ENCODE measurements at regions not wholly inside any gene's neighbourhood (a gene's known extent, or its start where the extent isn't known, plus 50 kb on each side); places are given as distances from the start of the nearest gene placed in this dataset.

GRCh38 chr4:119697887-119698393 lies 69.3 kb upstream of the PDE5A start:
- H3K4me3 ChIP-seq (replicated peaks in 1 of 3; ENCODE audit: insufficient read depth in 1 of 3, low read depth in 2 of 3, low read length in 3 of 3), result no peak overlapping the region
- ChIA-PET CTCF (ENCODE audit: low intra/inter-chr PET ratio, low total read pairs) (no interaction called here), POLR2A (no interaction called here)
- FAIRE-seq, result no peak
- H3K9ac ChIP-seq (ENCODE audit: insufficient read depth, low read depth, low read length), result no peak overlapping the region
- no peaks in the 10 kb centered on the region for H4K20me1 ChIP-seq (ENCODE audit: insufficient read depth, low read length)
- H3K4me2 ChIP-seq (ENCODE audit: low read depth, low read length), result no peak overlapping the region
- in situ Hi-C loops (cut with HindIII; ENCODE audit: extremely low pct_ligation_motif_present, low pct_unique_long_range_greater_than_20kb) (no loop called here), intact Hi-C loops (cut with micrococcal nuclease; ENCODE audit: unreplicated experiment) (loop anchor here (2.0 kb wide), 1 partner anchor 69 kb away; the partner anchor contains the start of gene PDE5A)
- H3K79me2 ChIP-seq (ENCODE audit: insufficient read depth, low read length), result no peaks in the 10 kb centered on the region
- H3K36me3 ChIP-seq (replicated peaks in 1 of 2; ENCODE audit: control insufficient read depth in 1 of 2, insufficient read depth in 2 of 2, low read length in 2 of 2), result no peaks in the 10 kb centered on the region
- no peaks in the 10 kb centered on the region for H3K9me3 ChIP-seq (ENCODE audit: low read length)
- peak; percentile 83 for ATAC-seq
- BruUV-seq (replicated peaks), result no TSS peak
- H3K27me3 ChIP-seq (ENCODE audit: control insufficient read depth in 1 of 2, insufficient read depth in 2 of 2, low read length in 2 of 2), result no peaks in the 10 kb centered on the region
- H3K27ac ChIP-seq (ENCODE audit: extremely low read length, insufficient read depth, low read length), result no peak overlapping the region
- under 1% methylated on average over 4 of the region's 4 CpGs for WGBS (ENCODE audit: low lambda C conversion rate)
- peaks cover 9% of the 10 kb centered on the region for H3K4me1 ChIP-seq (ENCODE audit: insufficient read depth, low read length)
- peak; percentile 34 for DNase-seq (ENCODE audit: low spot score)
- no peak overlapping the region for H2AFZ ChIP-seq (ENCODE audit: low read length)
- TF ChIP-seq, protein P1, sequence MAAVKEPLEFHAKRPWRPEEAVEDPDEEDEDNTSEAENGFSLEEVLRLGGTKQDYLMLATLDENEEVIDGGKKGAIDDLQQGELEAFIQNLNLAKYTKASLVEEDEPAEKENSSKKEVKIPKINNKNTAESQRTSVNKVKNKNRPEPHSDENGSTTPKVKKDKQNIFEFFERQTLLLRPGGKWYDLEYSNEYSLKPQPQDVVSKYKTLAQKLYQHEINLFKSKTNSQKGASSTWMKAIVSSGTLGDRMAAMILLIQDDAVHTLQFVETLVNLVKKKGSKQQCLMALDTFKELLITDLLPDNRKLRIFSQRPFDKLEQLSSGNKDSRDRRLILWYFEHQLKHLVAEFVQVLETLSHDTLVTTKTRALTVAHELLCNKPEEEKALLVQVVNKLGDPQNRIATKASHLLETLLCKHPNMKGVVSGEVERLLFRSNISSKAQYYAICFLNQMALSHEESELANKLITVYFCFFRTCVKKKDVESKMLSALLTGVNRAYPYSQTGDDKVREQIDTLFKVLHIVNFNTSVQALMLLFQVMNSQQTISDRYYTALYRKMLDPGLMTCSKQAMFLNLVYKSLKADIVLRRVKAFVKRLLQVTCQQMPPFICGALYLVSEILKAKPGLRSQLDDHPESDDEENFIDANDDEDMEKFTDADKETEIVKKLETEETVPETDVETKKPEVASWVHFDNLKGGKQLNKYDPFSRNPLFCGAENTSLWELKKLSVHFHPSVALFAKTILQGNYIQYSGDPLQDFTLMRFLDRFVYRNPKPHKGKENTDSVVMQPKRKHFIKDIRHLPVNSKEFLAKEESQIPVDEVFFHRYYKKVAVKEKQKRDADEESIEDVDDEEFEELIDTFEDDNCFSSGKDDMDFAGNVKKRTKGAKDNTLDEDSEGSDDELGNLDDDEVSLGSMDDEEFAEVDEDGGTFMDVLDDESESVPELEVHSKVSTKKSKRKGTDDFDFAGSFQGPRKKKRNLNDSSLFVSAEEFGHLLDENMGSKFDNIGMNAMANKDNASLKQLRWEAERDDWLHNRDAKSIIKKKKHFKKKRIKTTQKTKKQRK (IDR thresholded peaks at IDR 0.05; ENCODE audit: low read length), result no peak
- TF ChIP-seq BCLAF1 (IDR thresholded peaks at IDR 0.05) (no peak), CREB3 (CRISPR knock-in tag; IDR thresholded peaks at IDR 0.05) (no peak), ZNF329 (CRISPR knock-in tag; IDR thresholded peaks at IDR 0.05; ENCODE audit: low read depth) (no peak), SMAD1 (CRISPR knock-in tag; IDR thresholded peaks at IDR 0.05; ENCODE audit: borderline replicate concordance, low read depth) (no peak), ZBTB42 (CRISPR knock-in tag; IDR thresholded peaks at IDR 0.05) (no peak), KDM6A (CRISPR knock-in tag; IDR thresholded peaks at IDR 0.05; ENCODE audit: low read depth) (no peak), PHB2 (IDR thresholded peaks at IDR 0.05; ENCODE audit: partially characterized antibody) (no peak), TBX3 (IDR thresholded peaks at IDR 0.05; ENCODE audit: borderline replicate concordance) (no peak), ZNF33B (CRISPR knock-in tag; IDR thresholded peaks at IDR 0.05) (no peak), ZNF746 (CRISPR knock-in tag; IDR thresholded peaks at IDR 0.05) (no peak), PPARG (CRISPR knock-in tag; conservative IDR thresholded peaks at IDR 0.05) (no peak), ZNF280B (CRISPR knock-in tag; IDR thresholded peaks at IDR 0.05; ENCODE audit: borderline replicate concordance) (no peak), NPAS2 (CRISPR knock-in tag; IDR thresholded peaks at IDR 0.05; ENCODE audit: borderline replicate concordance) (no peak), ONECUT2 (CRISPR knock-in tag; IDR thresholded peaks at IDR 0.05) (0 out of 2 replicates have a peak, but pooled peaks have one; percentile 44), KLF6 (CRISPR knock-in tag; IDR thresholded peaks at IDR 0.05) (no peak), ZNF530 (CRISPR knock-in tag; IDR thresholded peaks at IDR 0.05; ENCODE audit: low read depth) (no peak), GATAD1 (CRISPR knock-in tag; IDR thresholded peaks at IDR 0.05) (no peak), BRD4 (CRISPR knock-in tag; IDR thresholded peaks at IDR 0.05) (no peak)
